SU-DHL-6 (cell line): ENCODE measurements at regions not wholly inside any gene's neighbourhood (a gene's known extent, or its start where the extent isn't known, plus 50 kb on each side); places are given as distances from the start of the nearest gene placed in this dataset.

Source experiments
- H2AFZ ChIP-seq: fragments of 200-600 bp; sonication (generic); 2 replicates; pipeline ENCODE4 v1.6.1; 2014; ENCODE audit warnings: low read depth, mild to moderate bottlenecking, moderate library complexity, mixed read lengths, antibody characterized with exemption, low read length; ENCODE audit not compliant: severe bottlenecking
- H3F3A ChIP-seq: fragments of 200-600 bp; shearing (Covaris generic); 2 replicates; pipeline ENCODE4 v1.6.0; 2016; ENCODE audit warnings: antibody characterized with exemption, mild to moderate bottlenecking; ENCODE audit not compliant: insufficient read depth
- H3K27ac ChIP-seq: fragments of 200-600 bp; sonication (generic); 2 replicates; pipeline ENCODE4 v1.5.1; 2016; ENCODE audit warnings: low read depth, mild to moderate bottlenecking, low read length, moderate library complexity, mixed read lengths
- H3K27me3 ChIP-seq: fragments of 200-600 bp; sonication (generic), shearing (Covaris generic); 2 replicates; pipeline ENCODE4 v1.6.0; 2014; ENCODE audit warnings: mild to moderate bottlenecking, low read length
- H3K36me3 ChIP-seq: fragments of 200-600 bp; sonication (generic); 2 replicates; pipeline ENCODE4 v1.6.1; 2014; ENCODE audit warnings: mild to moderate bottlenecking, low read length, mixed read lengths
- H3K4me2 ChIP-seq: fragments of 300-600, 200-600 bp; shearing (Covaris generic), sonication (generic); 2 replicates; pipeline ENCODE4 v1.6.0; 2014; ENCODE audit warnings: low read length, low read depth, mild to moderate bottlenecking; ENCODE audit not compliant: poor library complexity, severe bottlenecking
- H3K4me3 ChIP-seq: fragments of 200-600 bp; sonication (generic); 2 replicates; pipeline ENCODE4 v1.5.1; 2014; ENCODE audit warnings: antibody characterized with exemption, low read length, mild to moderate bottlenecking, mixed read lengths; ENCODE audit not compliant: insufficient read depth, poor library complexity, severe bottlenecking
- H3K79me2 ChIP-seq: fragments of 200-600 bp; sonication (generic); 2 replicates; pipeline ENCODE4 v1.6.1; 2014; ENCODE audit warnings: mild to moderate bottlenecking, low read length, moderate library complexity; ENCODE audit not compliant: insufficient read depth
- H3K9ac ChIP-seq: fragments of 200-600 bp; sonication (generic); 2 replicates; pipeline ENCODE4 v1.7.0; 2014; ENCODE audit warnings: mild to moderate bottlenecking, low read length
- H3K9me2 ChIP-seq: fragments of 200-600 bp; sonication (generic); replicated peaks from 2 replicates; pipeline ENCODE4 v1.6.1; 2014; ENCODE audit warnings: low read length; ENCODE audit not compliant: insufficient read depth
- H3K9me3 ChIP-seq: fragments of 200-600 bp; sonication (generic); 2 replicates; pipeline ENCODE4 v1.6.1; 2014; ENCODE audit warnings: low read length, mixed read lengths; ENCODE audit not compliant: insufficient read depth
- H4K20me1 ChIP-seq: fragments of 200-600 bp; sonication (generic); 2 replicates; pipeline ENCODE4 v1.6.1; 2014; ENCODE audit warnings: low read depth, mild to moderate bottlenecking, antibody characterized with exemption, low read length, moderate library complexity, mixed read lengths
- EZH2phosphoT487 ChIP-seq: fragments of 200-600 bp; sonication (generic), shearing (Covaris generic); conservative IDR thresholded peaks from 2 replicates; pipeline ENCODE4 v1.6.1; 2018; ENCODE audit warnings: mild to moderate bottlenecking, antibody characterized with exemption, low read length, moderate library complexity, mixed read lengths
- TF ChIP-seq, protein P1 (sequence below): fragments of 200-600 bp; sonication (generic); IDR thresholded peaks from one replicate; pipeline ENCODE4 v1.5.1; 2017; ENCODE audit warnings: antibody characterized with exemption, mild to moderate bottlenecking, low read length, moderate library complexity; ENCODE audit not compliant: insufficient read depth, poor library complexity, severe bottlenecking

DNA sequence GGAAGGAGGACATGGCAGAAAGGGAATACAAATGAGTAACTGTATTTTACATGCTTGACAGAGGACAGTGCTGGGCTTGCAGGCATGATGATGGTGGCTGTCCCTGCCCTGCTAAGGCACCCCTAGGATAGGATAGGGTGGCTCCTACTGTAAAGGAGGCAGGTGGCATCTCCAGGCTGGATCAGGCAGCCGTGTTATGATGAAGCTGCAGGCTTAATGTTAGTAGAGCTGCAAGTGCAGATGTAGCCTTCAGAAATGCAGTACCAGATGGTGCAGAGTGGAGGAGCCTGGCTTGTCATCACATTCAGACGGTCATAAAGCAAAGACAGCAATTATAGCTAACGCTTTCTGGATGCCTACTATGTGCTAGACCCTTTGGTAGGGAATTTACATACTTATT, 287.9 kb upstream of the PODXL start:
- TF ChIP-seq, protein P1, sequence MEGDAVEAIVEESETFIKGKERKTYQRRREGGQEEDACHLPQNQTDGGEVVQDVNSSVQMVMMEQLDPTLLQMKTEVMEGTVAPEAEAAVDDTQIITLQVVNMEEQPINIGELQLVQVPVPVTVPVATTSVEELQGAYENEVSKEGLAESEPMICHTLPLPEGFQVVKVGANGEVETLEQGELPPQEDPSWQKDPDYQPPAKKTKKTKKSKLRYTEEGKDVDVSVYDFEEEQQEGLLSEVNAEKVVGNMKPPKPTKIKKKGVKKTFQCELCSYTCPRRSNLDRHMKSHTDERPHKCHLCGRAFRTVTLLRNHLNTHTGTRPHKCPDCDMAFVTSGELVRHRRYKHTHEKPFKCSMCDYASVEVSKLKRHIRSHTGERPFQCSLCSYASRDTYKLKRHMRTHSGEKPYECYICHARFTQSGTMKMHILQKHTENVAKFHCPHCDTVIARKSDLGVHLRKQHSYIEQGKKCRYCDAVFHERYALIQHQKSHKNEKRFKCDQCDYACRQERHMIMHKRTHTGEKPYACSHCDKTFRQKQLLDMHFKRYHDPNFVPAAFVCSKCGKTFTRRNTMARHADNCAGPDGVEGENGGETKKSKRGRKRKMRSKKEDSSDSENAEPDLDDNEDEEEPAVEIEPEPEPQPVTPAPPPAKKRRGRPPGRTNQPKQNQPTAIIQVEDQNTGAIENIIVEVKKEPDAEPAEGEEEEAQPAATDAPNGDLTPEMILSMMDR, result no peak
- no peak for TF ChIP-seq EZH2phosphoT487
- Histone ChIP-seq H3K4me2 (no peak overlapping the region), H3K36me3 (no peaks in the 10 kb centered on the region), H4K20me1 (no peaks in the 10 kb centered on the region), H3K79me2 (no peaks in the 10 kb centered on the region), H3K27me3 (no peaks in the 10 kb centered on the region), H3K9ac (no peak overlapping the region), H3K9me3 (no peaks in the 10 kb centered on the region), H3K9me2 (no peaks in the 10 kb centered on the region), H3F3A (no peaks in the 10 kb centered on the region), H2AFZ (no peak overlapping the region), H3K27ac (no peak overlapping the region), H3K4me3 (no peak overlapping the region)

- Histone ChIP-seq H3K36me3 (no peaks in the 10 kb centered on the region), H4K20me1 (no peaks in the 10 kb centered on the region), H2AFZ (no peak overlapping the region), H3K27me3 (no peaks in the 10 kb centered on the region), H3K4me3 (no peak overlapping the region), H3F3A (no peaks in the 10 kb centered on the region), H3K4me2 (no peak overlapping the region), H3K9me2 (no peaks in the 10 kb centered on the region), H3K27ac (no peak overlapping the region), H3K9ac (no peak overlapping the region), H3K9me3 (no peaks in the 10 kb centered on the region), H3K79me2 (no peaks in the 10 kb centered on the region)
- TF ChIP-seq, protein P1, result no peak
- TF ChIP-seq EZH2phosphoT487, result no peak
Measured at GRCh38 chr7:131843898-131844331, 287.5 kb upstream of the PODXL start.

DNA sequence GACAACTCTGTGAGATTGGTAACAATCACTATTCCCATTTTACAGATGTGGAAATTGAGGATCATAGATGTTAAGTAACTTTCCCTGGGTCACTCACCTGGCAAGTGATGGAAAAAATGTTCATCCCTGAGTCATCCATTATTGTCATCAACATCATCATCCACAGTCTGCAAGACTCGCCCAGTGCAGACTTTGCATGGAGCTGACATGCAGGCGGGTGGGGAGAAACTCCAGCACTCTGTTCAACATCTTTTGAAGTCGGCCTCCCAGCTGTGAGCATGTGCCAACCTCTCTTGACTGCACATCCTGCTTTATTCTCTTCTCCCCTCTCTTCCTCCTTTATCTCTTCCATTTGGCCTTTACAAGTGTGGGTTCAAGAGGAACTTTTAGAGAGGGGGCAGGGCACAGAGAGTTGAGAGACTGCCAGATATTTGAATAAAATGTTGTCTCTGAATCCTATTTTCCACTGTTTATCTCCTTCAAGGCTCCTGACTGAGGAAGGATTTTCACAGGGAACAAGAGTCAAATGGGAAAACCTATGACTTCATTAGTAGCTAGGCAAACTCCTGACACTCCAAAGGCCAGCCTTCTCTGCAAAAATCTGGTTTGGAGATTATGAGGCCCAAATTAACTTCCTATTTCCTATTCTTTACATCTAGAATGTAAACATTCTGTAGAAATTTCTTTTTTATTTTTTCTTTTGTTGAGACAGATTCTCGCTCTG, 283.7 kb upstream of the PODXL start:
- H3K27ac ChIP-seq, result no peak overlapping the region

More for the DNA sequence above, 283.7 kb upstream of the PODXL start:
- Histone ChIP-seq H3K79me2 (no peaks in the 10 kb centered on the region), H3K9ac (no peak overlapping the region), H3K36me3 (no peaks in the 10 kb centered on the region), H4K20me1 (no peaks in the 10 kb centered on the region), H3K4me3 (no peak overlapping the region), H3K4me2 (no peak overlapping the region), H3F3A (no peaks in the 10 kb centered on the region), H2AFZ (no peak overlapping the region), H3K9me3 (no peaks in the 10 kb centered on the region), H3K9me2 (no peaks in the 10 kb centered on the region), H3K27me3 (no peaks in the 10 kb centered on the region)
- no peak for TF ChIP-seq EZH2phosphoT487
- TF ChIP-seq, protein P1, result no peak
